Thyroid gland (tissue), 4 donors: ENCODE measurements at regions not wholly inside any gene's neighbourhood (a gene's known extent, or its start where the extent isn't known, plus 50 kb on each side); places are given as distances from the start of the nearest gene placed in this dataset.
A peak's percentile ranks its signal among the peaks of the same experiment; 100 is the strongest.

ENCODE experiments used
- DNase-seq, 2 donors: peaks; one replicate each; pipeline ENCODE4 v3.0.0-alpha.2; 2019
- H3K27ac ChIP-seq, 3 donors: fragments of 200-600 bp; sonication (generic); 1 replicate in 2 of 3; 2 replicates in 1 of 3; pipeline ENCODE4 v1.5.1; 2016 to 2019; ENCODE audit warnings: mild to moderate bottlenecking in 1 of 3, moderate library complexity in 1 of 3
- H3K27me3 ChIP-seq: fragments of 200-600 bp; sonication (generic); one replicate; pipeline ENCODE4 v1.5.1; 2019
- H3K36me3 ChIP-seq, 2 donors: fragments of 200-600 bp; sonication (generic); one replicate each; pipeline ENCODE4 v1.5.1; 2016 to 2019
- H3K4me1 ChIP-seq, 2 donors: fragments of 200-600 bp; sonication (generic); one replicate each; pipeline ENCODE4 v1.5.1; 2017 to 2019
- H3K4me3 ChIP-seq, 3 donors: fragments of 200-600 bp; sonication (generic); replicated peaks in 1 of 3; 1 replicate in 2 of 3; 2 replicates in 1 of 3; pipeline ENCODE4 v1.5.1; 2016; ENCODE audit warnings: mild to moderate bottlenecking in 1 of 3
- H3K9me3 ChIP-seq: fragments of 200-600 bp; sonication (generic); one replicate; pipeline ENCODE4 v1.5.1; 2017
- POLR2A ChIP-seq, 2 donors: fragments of 450-650 bp; IDR thresholded peaks; one replicate each; pipeline ENCODE4 v1.6.1; 2017; ENCODE audit warnings: antibody characterized with exemption in 2 of 2, mild to moderate bottlenecking in 2 of 2, moderate library complexity in 1 of 2
- WGBS, 2 donors: methylation state at CpG; one replicate each; pipeline ENCODE4 v1.1.5; 2017; 5-methylcytosine and 5-hydroxymethylcytosine counted together
- intact Hi-C: fragments of 100-400 bp; cut with DNase I; formaldehyde crosslinking; loops from one replicate; pipeline ENCODE4 v1.15.1; 2023
- TF ChIP-seq, protein P1 (sequence below), 6 experiments: fragments of 200-600 bp in 3 of 6; fragments of 450-650 bp in 3 of 6; sonication (generic) in 3 of 6; IDR thresholded peaks; one replicate each; pipeline ENCODE4 v1.5.1; 2016 to 2019; ENCODE audit warnings: antibody characterized with exemption in 6 of 6, mild to moderate bottlenecking in 2 of 6, inconsistent platforms in 1 of 6, moderate library complexity in 1 of 6

- TF ChIP-seq, protein P1, sequence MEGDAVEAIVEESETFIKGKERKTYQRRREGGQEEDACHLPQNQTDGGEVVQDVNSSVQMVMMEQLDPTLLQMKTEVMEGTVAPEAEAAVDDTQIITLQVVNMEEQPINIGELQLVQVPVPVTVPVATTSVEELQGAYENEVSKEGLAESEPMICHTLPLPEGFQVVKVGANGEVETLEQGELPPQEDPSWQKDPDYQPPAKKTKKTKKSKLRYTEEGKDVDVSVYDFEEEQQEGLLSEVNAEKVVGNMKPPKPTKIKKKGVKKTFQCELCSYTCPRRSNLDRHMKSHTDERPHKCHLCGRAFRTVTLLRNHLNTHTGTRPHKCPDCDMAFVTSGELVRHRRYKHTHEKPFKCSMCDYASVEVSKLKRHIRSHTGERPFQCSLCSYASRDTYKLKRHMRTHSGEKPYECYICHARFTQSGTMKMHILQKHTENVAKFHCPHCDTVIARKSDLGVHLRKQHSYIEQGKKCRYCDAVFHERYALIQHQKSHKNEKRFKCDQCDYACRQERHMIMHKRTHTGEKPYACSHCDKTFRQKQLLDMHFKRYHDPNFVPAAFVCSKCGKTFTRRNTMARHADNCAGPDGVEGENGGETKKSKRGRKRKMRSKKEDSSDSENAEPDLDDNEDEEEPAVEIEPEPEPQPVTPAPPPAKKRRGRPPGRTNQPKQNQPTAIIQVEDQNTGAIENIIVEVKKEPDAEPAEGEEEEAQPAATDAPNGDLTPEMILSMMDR (IDR thresholded peaks at IDR 0.05), result no peak
- no peak for TF ChIP-seq POLR2A (IDR thresholded peaks at IDR 0.05)
- no peak for DNase-seq
- Histone ChIP-seq H3K4me1 (no peaks in the 10 kb centered on the region), H3K36me3 (no peaks in the 10 kb centered on the region), H3K9me3 (no peaks in the 10 kb centered on the region), H3K4me3 (no peak overlapping the region), H3K27ac (no peak overlapping the region), H3K27me3 (no peaks in the 10 kb centered on the region)
- 79 to 91% methylated on average over 5 of the region's 5 CpGs for WGBS, 2 donors
- intact Hi-C loops, result no loop called here
These were observed 160.9 kb upstream of the SLCO3A1 start for GRCh38 chr15:91692596-91692995.

DNA sequence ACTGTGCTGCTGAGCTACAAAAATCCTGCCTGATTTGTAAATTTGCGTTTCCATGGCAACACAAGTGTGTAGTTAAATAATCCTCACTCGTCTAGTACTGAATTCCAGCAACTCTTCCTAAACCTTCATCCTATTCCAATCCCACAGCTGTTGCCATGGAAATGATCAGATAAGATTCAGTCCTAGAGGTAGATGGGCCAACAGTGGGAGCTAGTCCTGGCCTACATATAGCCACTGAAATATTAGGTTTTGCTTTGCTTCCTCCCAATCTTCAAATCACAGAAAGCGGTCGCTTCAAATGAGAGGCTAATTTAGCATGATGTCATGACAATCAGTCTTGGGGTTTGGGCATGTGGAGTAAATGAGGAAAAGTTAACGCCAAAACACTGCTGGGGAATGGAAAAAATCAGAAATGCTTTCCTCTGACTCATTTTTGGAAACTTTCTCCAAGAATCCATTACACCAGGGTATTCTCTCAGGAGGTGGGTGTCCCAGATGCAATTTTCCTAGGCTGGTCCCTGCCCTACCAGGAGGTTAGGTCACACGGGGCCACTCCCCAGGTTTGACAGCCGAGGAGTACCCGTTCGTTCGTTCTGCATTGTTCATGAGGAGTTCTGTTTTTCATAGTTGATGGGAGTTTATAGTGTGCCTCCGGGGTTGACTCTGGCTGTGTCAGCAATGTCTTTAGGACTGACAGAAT lies 159.2 kb upstream of the SLCO3A1 start:
- Histone ChIP-seq H3K27ac (peak overlapping the region; percentile 23 to 70 (median 44)), H3K4me3 (no peak overlapping the region), H3K27me3 (no peaks in the 10 kb centered on the region), H3K4me1 (no peaks in the 10 kb centered on the region), H3K9me3 (no peaks in the 10 kb centered on the region), H3K36me3 (no peaks in the 10 kb centered on the region)
- intact Hi-C loops, result no loop called here
- DNase-seq, result peak in 1 of 2 donors; percentile 3
- 61 to 70% methylated on average over 11 of the region's 11 CpGs for WGBS, 2 donors
- no peak for TF ChIP-seq POLR2A (IDR thresholded peaks at IDR 0.05)
- TF ChIP-seq, protein P1 (IDR thresholded peaks at IDR 0.05), result no peak

DNA sequence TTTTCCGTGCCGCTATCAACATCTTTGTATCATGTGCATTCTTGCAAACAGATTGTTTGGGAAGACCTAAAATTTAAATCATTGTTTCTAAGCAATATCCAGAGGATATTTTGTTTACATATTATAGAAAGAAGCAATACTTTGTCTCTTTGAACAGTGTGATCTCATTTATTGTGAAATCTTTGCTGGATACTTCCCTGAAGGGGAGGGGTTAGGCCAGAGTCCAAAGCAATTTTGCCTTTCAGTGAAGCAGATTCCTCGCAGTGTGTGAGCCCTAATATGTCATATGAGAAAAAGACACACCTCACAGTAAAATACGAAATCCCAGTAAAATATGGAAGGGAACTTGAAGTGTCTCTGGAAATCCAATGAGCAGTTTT lies 158.7 kb upstream of the SLCO3A1 start:
- WGBS, 2 donors, result 67 to 81% methylated on average over 4 of the region's 4 CpGs
- TF ChIP-seq, protein P1 (IDR thresholded peaks at IDR 0.05), result no peak
- no peak for TF ChIP-seq POLR2A (IDR thresholded peaks at IDR 0.05)
- peak overlapping the region; percentile 23 to 70 (median 44) for H3K27ac ChIP-seq
- intact Hi-C loops, result no loop called here
- peak; percentile 15 to 35 for DNase-seq
- no peaks in the 10 kb centered on the region for H3K27me3 ChIP-seq
- no peak overlapping the region for H3K4me3 ChIP-seq
- H3K9me3 ChIP-seq, result no peaks in the 10 kb centered on the region
- no peaks in the 10 kb centered on the region for H3K36me3 ChIP-seq
- no peaks in the 10 kb centered on the region for H3K4me1 ChIP-seq

DNA sequence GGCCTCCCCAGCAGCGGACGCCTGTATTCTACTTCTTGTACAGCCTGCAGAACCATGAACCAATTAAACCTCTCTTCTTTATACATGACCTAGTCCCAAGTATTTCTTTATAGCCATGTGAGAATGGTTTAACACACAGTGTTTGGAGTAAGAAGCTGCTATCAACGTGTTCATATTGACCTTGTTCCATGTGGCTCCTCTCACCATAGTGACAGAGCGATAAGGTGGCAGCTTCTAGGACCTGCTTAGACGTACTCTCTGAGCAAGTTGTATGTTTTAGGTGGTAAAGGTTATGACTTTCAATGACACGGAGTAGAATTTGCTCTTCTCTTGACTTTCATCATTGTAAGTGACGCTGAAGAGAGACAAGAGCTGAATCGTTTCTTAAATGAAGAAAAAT lies 157.7 kb upstream of the SLCO3A1 start:
- DNase-seq, result no peak
- WGBS, 2 donors, result 88 to 92% methylated on average over 8 of the region's 8 CpGs
- Histone ChIP-seq H3K4me3 (no peak overlapping the region), H3K27ac (no peak overlapping the region), H3K36me3 (no peaks in the 10 kb centered on the region), H3K9me3 (no peaks in the 10 kb centered on the region), H3K4me1 (no peaks in the 10 kb centered on the region), H3K27me3 (no peaks in the 10 kb centered on the region)
- intact Hi-C loops, result no loop called here
- TF ChIP-seq, protein P1 (IDR thresholded peaks at IDR 0.05), result no peak
- TF ChIP-seq POLR2A (IDR thresholded peaks at IDR 0.05), result no peak

DNA sequence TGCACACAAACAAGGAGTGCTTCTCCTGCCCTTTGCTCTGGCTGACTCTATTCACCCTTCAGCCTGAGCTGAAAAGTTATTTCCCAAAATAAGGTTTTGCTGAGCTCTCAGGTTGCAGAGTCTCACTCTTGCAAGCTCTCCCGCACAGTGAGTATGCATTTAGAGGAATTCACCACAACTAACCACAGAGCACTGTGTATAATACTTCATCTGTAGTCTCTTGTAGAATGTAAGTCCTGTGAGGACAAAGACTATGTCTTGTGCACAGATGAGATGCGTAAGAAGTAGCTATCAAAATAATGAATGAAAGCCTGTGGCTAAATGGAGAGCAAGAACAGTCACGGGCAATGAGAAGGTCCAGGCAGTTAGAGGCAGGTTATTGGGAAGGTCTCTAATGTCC lies 156.5 kb upstream of the SLCO3A1 start:
- Histone ChIP-seq H3K36me3 (no peaks in the 10 kb centered on the region), H3K9me3 (no peaks in the 10 kb centered on the region), H3K4me3 (no peak overlapping the region), H3K27ac (no peak overlapping the region), H3K27me3 (no peaks in the 10 kb centered on the region), H3K4me1 (no peaks in the 10 kb centered on the region)
- DNase-seq, result no peak
- TF ChIP-seq POLR2A (IDR thresholded peaks at IDR 0.05), result no peak
- TF ChIP-seq, protein P1 (IDR thresholded peaks at IDR 0.05), result no peak
- intact Hi-C loops, result no loop called here
- 92% methylated on average over 3 of the region's 3 CpGs for WGBS, 2 donors
